ENCODE measurements at regions not wholly inside any gene's neighbourhood (a gene's known extent, or its start where the extent isn't known, plus 50 kb on each side); places are given as distances from the start of the nearest gene placed in this dataset.

- no peak for DNase-seq
These were observed 401.3 kb upstream of the CADM1 start for GRCh38 chr11:115905341-115906000.

- DNase-seq, result no peak
These were observed 399.0 kb upstream of the CADM1 start for GRCh38 chr11:115903179-115903578.

GRCh38 chr11:115901069-115901468 lies 396.9 kb upstream of the CADM1 start:
- no peak for DNase-seq

- DNase-seq, result no peak
These were observed 395.9 kb upstream of the CADM1 start for GRCh38 chr11:115900111-115900510.

GRCh38 chr11:115897707-115898106 lies 393.5 kb upstream of the CADM1 start:
- no peak for DNase-seq

- DNase-seq, result no peak
These were observed 391.9 kb upstream of the CADM1 start for GRCh38 chr11:115896084-115896483.

- DNase-seq, result no peak
These were observed 391.4 kb upstream of the CADM1 start for GRCh38 chr11:115895594-115895993.

- DNase-seq, result no peak
These were observed 390.0 kb upstream of the CADM1 start for GRCh38 chr11:115894176-115894575.

GRCh38 chr11:115893461-115894099 lies 389.4 kb upstream of the CADM1 start:
- DNase-seq, result no peak

- no peak for DNase-seq
These were observed 387.8 kb upstream of the CADM1 start for GRCh38 chr11:115892016-115892415.

- DNase-seq, result no peak
These were observed 387.4 kb upstream of the CADM1 start for GRCh38 chr11:115891581-115891980.

- DNase-seq, result no peak
These were observed 386.3 kb upstream of the CADM1 start for GRCh38 chr11:115890500-115890899.

- no peak for DNase-seq
These were observed 385.5 kb upstream of the CADM1 start for GRCh38 chr11:115889712-115890111.

- no peak for DNase-seq
These were observed 383.5 kb upstream of the CADM1 start for GRCh38 chr11:115887727-115888126.

- no peak for DNase-seq
These were observed 383.1 kb upstream of the CADM1 start for GRCh38 chr11:115887316-115887715.

- DNase-seq, result no peak
These were observed 382.2 kb upstream of the CADM1 start for GRCh38 chr11:115886422-115886733.

GRCh38 chr11:115885535-115886421 lies 381.6 kb upstream of the CADM1 start:
- DNase-seq, result no peak

GRCh38 chr11:115884800-115885534 lies 380.8 kb upstream of the CADM1 start:
- DNase-seq, result no peak

GRCh38 chr11:115874843-115875242 lies 370.6 kb upstream of the CADM1 start:
- no peak for DNase-seq

- no peak for DNase-seq
These were observed 369.6 kb upstream of the CADM1 start for GRCh38 chr11:115873813-115874212.

- DNase-seq, result no peak
These were observed 368.2 kb upstream of the CADM1 start for GRCh38 chr11:115872416-115872815.

- no peak for DNase-seq
These were observed 367.0 kb upstream of the CADM1 start for GRCh38 chr11:115871161-115871760.
